ENCODE measurements at regions not wholly inside any gene's neighbourhood (a gene's known extent, or its start where the extent isn't known, plus 50 kb on each side); places are given as distances from the start of the nearest gene placed in this dataset.

DNA sequence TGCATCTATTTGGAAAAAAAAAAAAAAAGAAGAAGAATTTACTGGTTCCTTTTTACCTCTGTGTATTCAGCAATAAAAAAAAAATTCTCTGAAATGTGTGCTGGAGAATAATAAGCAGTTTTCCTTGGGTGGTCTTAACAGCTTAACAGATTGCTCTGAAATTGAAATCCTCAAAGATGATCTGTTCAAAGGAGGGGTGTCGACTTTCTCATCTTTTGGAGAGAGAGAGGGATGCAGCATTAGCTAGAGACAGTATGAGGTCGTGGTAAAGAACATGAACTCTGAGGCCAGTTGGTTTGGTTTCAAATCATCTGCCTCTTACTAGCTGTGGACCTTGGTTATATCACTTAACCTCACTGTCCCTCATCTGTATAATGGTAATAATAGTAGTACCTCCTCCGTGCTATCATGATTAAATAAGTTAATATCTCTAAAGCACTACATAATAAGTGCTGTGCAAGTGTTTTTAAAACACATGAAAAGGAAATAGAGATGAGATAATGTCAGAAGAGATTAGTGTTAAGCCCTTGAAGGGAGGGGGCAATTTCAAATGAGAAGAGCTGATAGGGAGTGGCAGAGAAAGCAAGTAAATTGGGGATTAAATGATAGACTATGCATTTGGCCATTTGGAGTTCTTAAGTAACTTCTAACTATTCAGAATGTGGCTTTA, 109.9 kb upstream of the LIMCH1 start:
- DNase-seq (ENCODE audit: low spot score) = no peak

DNA sequence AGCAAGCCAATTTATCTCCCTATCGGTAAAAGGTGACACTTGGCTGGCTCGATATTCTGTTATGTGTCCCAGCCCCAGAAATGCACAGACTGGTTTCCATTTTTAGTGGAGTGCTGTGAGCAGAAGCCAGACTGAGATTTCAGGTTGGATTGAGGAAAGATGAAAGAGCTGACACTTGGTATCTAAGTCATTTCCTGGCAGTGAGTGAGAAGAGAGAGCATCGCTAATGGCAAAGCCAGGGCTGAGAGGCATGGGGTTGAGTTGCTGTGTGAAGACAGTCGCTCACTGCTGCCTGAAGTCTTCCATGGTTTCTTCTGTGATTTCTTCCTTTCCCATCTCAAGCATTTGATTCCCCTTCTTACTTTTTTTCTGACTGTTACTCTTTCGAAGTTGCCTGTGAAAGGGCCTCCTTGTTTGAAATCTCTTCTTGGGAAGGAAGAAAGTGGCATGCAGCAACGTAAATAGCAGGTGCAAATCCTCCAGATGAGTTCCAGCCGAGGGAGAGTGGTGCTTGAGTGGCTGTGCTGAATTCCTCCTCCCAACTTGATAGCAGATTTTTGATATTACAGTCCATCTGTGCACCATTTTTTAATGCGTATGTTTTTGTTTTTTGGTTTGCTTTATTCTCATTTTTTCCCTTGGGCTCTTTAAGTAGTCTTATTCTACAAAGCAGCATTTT, 109.2 kb upstream of the LIMCH1 start:
- DNase-seq (ENCODE audit: low spot score) = no peak

DNA sequence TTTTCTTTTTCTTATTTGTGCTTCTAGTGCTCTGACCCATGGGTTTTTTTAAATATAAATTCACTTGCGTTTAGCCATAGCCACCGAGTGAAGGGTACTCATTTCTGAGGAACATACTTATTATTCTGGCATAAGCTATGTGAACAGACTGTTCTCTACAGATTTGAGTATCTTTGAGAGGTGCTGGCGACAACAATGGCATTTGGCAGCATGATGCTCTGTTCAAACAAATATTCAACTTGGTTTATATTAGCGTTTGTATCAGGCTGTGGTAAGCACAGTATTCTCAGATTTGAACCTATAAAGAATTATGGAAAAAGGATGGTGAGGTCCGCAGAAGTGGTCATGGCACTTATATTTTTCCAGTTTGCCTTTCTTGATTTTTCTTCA, 108.7 kb upstream of the LIMCH1 start:
- no peak for DNase-seq (ENCODE audit: low spot score)

DNA sequence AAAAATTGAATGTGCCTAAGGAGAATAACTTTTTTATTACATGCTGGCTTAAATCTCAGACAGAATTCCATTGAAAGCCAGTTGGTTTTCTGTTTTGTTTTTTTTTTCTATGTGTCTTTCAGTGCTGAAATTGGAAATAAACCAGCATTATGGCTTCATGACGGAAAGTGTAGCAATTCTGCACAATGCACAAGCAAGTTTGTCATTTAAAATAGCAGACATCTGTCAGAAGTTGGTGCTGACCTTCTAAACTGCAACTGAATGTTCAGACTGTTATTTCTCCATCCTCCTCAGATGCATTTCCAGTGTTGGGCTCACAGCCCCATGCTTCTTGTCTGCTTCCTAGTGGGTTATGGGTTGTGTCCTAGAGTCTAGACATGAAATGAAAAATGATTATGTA, 107.2 kb upstream of the LIMCH1 start:
- peak; percentile 32 for DNase-seq (ENCODE audit: low spot score)

DNA sequence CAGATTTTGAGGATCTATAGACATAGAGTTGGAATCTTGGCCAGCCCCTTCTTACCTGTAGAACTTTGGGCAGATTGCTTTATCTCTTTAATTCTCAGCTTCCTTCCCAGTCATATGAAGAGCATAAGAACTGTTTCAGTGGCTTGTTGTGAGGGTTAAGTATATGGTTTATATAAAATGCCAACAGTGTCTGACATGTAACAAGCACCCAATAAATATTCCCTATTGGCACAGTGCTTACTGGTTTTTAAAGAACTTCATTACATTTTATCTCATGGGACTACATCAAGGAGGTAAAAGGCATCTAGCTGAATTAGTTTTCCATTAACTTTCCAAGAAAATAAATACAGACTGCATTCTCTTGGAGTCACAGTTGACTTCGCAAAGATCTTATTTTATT, 106.7 kb upstream of the LIMCH1 start:
- no peak for DNase-seq (ENCODE audit: low spot score)

GRCh38 chr4:41432219-41432618, 105.7 kb upstream of the LIMCH1 start:
- DNase-seq (ENCODE audit: low spot score) = no peak

DNA sequence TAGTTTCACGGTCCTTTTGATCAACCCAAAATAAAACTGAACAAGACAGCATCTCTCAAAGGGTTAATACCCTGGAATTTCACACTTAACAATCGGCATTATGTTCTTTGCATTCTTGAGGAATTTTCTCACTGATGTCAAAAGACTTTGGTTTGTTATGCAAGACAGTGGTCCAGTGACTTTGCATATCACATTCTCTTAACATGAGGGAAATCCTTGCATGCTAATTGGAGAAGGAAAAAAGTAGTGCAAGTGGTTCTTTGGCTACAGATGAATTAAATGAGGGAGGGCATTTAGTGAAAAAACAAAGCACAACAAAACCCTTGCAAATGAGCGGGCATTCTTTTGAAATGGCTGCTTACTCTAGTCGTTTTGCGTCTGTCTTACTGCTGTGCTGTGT, 105.1 kb upstream of the LIMCH1 start:
- peak; percentile 74 for DNase-seq (ENCODE audit: low spot score)

- DNase-seq (ENCODE audit: low spot score) = no peak
Observed at GRCh38 chr4:41433361-41433760, 104.6 kb upstream of the LIMCH1 start.

DNA sequence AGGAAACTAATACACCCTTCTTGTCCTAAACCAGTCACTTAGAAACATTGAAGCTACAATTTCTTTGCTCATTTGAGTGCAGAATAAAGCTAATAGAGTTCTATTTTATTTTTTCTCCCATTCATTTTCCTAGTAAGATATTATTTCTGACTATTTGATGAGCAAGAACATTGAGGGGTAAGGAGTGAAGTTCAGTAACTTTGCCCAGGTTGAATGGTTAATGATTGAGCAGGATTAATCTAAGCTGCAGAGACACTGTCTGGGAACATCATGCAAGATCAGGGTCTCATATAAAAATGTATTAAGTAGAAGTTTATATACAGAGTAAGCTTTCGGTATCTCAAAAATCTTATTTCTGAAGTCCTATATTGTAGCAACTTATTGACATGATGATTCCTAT, 102.4 kb upstream of the LIMCH1 start:
- DNase-seq (ENCODE audit: low spot score) = no peak

- DNase-seq (ENCODE audit: low spot score) = no peak
Observed at GRCh38 chr4:41436419-41436818, 101.5 kb upstream of the LIMCH1 start.

GRCh38 chr4:41437111-41437536, 100.8 kb upstream of the LIMCH1 start:
- DNase-seq (ENCODE audit: low spot score) = no peak

- no peak for DNase-seq (ENCODE audit: low spot score)
Observed at GRCh38 chr4:41438931-41439297, 99.0 kb upstream of the LIMCH1 start.

DNA sequence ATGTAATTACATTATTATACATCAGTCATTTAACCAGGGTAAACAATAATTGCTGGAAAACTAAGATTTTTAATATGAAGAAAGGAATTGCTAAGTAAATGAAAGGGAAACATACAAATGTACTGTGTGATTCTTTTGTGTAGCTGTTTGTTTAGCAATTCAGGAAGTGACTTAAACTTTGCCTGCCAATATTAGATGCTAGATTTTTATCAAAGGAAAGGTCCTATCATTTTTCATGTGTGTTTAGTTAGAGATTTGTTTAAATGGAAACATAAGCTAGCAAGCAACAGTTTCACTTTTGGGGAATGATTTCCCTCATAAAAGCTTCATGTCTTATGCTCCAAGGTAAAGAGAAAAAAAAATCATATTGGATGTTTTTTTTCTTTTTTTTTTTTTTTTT, 95.1 kb upstream of the LIMCH1 start:
- no peak for DNase-seq (ENCODE audit: low spot score)

DNA sequence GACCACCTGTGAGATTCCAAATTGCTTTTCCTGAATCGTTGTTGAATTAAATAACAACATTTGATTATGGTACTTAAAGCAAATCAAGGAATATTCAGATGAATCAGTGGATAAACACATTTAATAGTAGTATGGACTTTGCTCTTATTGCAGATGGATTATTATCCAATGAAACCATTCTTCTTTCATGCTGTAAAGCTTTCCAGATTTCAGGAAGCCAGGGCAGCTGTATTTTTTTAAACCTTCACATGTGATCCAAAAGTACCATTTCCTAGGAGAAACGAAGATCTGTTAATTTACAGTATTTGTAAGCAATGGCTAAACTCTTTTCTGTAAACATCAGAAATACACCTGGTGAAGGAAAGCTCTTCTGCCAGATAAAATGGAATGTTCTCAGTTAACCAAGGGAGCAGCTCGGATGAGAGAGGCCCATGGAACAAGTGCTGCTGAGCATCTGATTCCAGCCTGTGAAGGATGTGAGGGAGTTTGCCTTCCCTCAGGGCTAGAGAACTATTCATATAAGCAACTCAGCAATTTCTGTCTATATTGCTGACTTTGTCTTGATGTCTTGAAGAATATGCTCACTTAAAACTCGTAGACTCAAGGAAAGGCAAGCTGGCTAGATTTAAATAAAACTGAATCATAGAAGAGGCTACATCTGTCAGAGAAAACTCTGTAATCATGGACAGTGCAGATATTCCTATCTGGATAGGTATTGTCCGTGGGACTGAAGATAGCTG, 94.4 kb upstream of the LIMCH1 start:
- no peak for DNase-seq (ENCODE audit: low spot score)

- no peak for DNase-seq (ENCODE audit: low spot score)
Observed at GRCh38 chr4:41446391-41446790, 91.6 kb upstream of the LIMCH1 start.

- no peak for DNase-seq (ENCODE audit: low spot score)
Observed at GRCh38 chr4:41446981-41447725, 90.8 kb upstream of the LIMCH1 start.

- DNase-seq (ENCODE audit: low spot score) = peak; percentile 80
Observed at GRCh38 chr4:41448934-41449333, 89.0 kb upstream of the LIMCH1 start.

GRCh38 chr4:41451961-41452360, 86.0 kb upstream of the LIMCH1 start:
- no peak for DNase-seq (ENCODE audit: low spot score)

DNA sequence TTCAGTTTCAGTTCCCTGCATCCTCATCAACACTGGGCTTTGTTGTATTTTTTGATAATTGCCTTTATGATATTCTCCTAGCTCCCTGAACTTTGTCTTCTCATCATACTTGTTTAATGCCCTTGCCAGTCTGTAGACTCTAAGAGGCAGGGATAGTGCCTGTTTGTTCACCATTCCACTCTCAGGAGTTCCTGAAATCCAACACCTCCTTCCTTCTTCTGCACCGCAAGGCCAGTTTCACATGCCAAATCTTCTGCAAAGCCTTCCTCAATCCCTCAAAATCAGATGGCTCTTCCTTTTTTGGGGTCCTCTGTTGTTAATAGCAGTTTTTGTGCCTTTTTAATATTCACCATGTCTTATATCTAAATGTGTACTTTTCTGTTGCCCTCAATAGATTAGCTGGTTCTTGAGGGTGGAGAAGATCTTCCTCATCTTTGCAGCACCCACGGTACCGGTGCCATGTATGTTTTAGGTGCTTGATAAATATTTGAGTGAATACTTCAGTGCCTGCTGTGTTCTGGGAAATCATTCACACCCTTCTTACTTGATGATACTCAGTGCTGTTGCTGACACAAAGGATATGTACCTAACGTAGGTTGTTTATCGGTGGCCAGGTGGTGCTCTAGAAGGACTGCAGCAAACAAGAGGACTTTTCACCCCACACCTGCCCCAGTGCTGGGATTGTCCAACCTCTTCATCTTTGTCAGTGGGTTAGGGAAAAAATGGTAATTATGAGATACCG, 85.3 kb upstream of the LIMCH1 start:
- DNase-seq (ENCODE audit: low spot score) = no peak

GRCh38 chr4:41454423-41454822, 83.5 kb upstream of the LIMCH1 start:
- DNase-seq (ENCODE audit: low spot score) = peak; percentile 36

DNA sequence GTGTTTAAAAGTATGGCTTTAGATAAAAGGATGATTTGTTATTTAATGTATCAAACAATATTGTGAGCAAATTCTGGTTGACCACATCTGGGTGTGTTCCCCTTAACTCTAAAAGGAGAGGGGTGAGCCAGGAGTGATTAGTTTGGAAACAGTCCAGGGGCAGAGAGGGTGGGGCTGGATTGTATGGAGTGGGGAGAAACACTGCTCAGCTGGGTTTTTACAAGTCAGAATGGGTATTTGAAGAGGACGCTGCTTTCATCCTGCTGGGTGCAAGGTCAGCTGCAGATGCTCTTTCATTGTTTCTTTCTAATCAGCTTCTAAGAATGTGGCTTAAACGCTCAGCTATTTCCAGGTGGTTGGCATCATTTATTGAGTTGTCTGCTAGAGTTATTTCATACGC, 82.8 kb upstream of the LIMCH1 start:
- DNase-seq (ENCODE audit: low spot score) = peak; percentile 33

DNA sequence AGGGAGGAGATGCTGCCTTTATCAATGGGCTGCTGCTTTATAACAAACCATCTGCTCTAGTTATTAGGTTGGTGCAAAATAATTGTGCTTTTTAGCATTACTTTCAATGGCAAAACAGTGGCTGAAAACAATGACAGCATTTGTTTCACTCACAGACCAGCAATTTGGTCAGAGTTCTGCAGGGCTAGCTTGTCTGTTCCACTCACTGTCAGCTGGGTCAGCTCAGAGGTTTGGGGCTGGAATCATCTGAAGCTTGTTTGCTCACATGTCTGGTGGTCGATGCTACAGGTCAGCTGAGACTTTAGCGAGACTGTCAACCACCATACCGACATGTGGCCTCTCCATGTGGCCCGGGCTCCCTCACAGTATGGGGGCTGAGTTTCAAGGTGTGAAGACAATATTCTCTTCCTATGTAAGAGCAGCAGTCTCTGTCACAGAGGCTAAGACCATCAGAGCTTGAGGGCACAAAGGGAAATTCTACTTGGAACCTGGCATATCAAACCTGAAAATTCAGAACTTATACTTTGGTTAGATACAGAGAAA, 81.3 kb upstream of the LIMCH1 start:
- DNase-seq (ENCODE audit: low spot score) = no peak
